MM.1S (cell line): ENCODE measurements at regions not wholly inside any gene's neighbourhood (a gene's known extent, or its start where the extent isn't known, plus 50 kb on each side); places are given as distances from the start of the nearest gene placed in this dataset.

Source experiments
- EZH2 ChIP-seq: fragments of 300-600 bp; sonication (generic); optimal IDR thresholded peaks from 2 replicates; pipeline ENCODE3; 2017; ENCODE audit warnings: low read depth, mild to moderate bottlenecking, antibody characterized with exemption, low read length, mixed read lengths
- TF ChIP-seq, protein P1 (sequence below): fragments of 300-600 bp; sonication (generic); IDR thresholded peaks from 2 replicates; pipeline ENCODE4 v1.5.1; 2016; ENCODE audit warnings: antibody characterized with exemption, low read length, mixed read lengths

DNA sequence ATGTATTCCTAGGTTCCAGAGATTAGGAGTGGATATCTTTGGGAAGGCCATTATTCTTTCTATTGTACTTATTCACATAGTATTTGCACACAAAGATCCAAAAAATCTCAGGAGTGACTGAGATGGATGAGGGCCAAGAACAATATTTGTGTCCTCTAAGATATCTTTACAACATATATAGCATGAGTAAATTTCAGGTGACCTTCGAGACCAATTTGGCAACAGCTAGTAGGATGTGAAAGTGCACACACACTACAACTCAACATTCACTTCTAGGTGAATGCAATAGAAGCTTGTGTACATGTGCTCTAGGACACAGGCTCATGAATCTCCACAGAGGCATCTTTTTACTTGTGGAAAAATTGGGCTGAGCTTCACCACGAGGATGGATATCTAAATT is 224.0 kb downstream of the C1orf94 start:
- TF ChIP-seq, protein P1, sequence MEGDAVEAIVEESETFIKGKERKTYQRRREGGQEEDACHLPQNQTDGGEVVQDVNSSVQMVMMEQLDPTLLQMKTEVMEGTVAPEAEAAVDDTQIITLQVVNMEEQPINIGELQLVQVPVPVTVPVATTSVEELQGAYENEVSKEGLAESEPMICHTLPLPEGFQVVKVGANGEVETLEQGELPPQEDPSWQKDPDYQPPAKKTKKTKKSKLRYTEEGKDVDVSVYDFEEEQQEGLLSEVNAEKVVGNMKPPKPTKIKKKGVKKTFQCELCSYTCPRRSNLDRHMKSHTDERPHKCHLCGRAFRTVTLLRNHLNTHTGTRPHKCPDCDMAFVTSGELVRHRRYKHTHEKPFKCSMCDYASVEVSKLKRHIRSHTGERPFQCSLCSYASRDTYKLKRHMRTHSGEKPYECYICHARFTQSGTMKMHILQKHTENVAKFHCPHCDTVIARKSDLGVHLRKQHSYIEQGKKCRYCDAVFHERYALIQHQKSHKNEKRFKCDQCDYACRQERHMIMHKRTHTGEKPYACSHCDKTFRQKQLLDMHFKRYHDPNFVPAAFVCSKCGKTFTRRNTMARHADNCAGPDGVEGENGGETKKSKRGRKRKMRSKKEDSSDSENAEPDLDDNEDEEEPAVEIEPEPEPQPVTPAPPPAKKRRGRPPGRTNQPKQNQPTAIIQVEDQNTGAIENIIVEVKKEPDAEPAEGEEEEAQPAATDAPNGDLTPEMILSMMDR: no peak
- no peak for TF ChIP-seq EZH2
